ENCODE measurements at regions not wholly inside any gene's neighbourhood (a gene's known extent, or its start where the extent isn't known, plus 50 kb on each side); places are given as distances from the start of the nearest gene placed in this dataset.
"Not testable (repeated sequence)": the region's sequence is repeated elsewhere in the genome, so short reads cannot be mapped to it uniquely, and the experiment has no call there.

GRCh38 chr4:36601864-36602495, 320.6 kb downstream of the DTHD1 start:
- no peaks in the 10 kb centered on the region for H3K27me3 ChIP-seq (ENCODE audit: control insufficient read depth in 2 of 2, insufficient read depth in 1 of 2, low read length in 1 of 2)
- H3K36me3 ChIP-seq (ENCODE audit: control insufficient read depth in 2 of 2, insufficient read depth in 2 of 2, low read length in 1 of 2), result no peaks in the 10 kb centered on the region
- DNase-seq (ENCODE audit: low read depth in 6 of 9, low spot score in 9 of 9), result no peak
- H3K9me3 ChIP-seq (ENCODE audit: control insufficient read depth in 2 of 2, insufficient read depth in 1 of 2, low read length in 1 of 2), result no peaks in the 10 kb centered on the region
- H3K4me3 ChIP-seq (ENCODE audit: low read length in 2 of 2), result no peak overlapping the region
- WGBS, result 87% methylated on average over 3 of the region's 3 CpGs
- H3K4me1 ChIP-seq (ENCODE audit: control insufficient read depth in 2 of 2, insufficient read depth in 2 of 2, low read length in 2 of 2), result no peaks in the 10 kb centered on the region
- H3K27ac ChIP-seq (ENCODE audit: low read depth in 1 of 2, low read length in 1 of 2), result no peak overlapping the region

DNA sequence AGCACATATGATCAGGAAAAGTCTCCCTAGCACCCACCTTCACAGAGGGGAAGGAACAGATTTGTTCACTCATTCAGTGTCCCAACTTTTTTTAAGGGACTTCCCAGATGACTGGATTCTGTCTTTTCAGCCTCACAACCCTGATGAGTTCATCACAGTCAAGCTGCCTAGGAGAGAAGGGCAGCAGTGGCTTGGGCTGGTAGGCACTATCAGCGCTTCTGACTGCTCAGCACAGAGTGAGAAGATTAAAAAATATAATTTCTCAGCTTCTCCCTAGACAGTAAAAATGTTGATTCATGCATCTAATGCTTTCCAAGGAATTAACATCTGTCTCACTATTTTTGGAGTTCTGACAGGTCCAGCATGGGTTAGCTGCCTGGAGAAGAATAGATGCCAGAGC, 328.2 kb downstream of the DTHD1 start:
- Histone ChIP-seq H3K4me1 (ENCODE audit: control insufficient read depth in 2 of 2, insufficient read depth in 2 of 2, low read length in 2 of 2) (no peaks in the 10 kb centered on the region), H3K9me3 (ENCODE audit: control insufficient read depth in 2 of 2, insufficient read depth in 1 of 2, low read length in 1 of 2) (no peaks in the 10 kb centered on the region), H3K27ac (ENCODE audit: low read depth in 1 of 2, low read length in 1 of 2) (no peak overlapping the region), H3K4me3 (ENCODE audit: low read length in 2 of 2) (no peak overlapping the region), H3K27me3 (ENCODE audit: control insufficient read depth in 2 of 2, insufficient read depth in 1 of 2, low read length in 1 of 2) (no peaks in the 10 kb centered on the region), H3K36me3 (ENCODE audit: control insufficient read depth in 2 of 2, insufficient read depth in 2 of 2, low read length in 1 of 2) (no peaks in the 10 kb centered on the region)
- WGBS, result 86% methylated on average over 1 of the region's 1 CpG
- DNase-seq (ENCODE audit: low read depth in 6 of 9, low spot score in 9 of 9), result no peak

DNA sequence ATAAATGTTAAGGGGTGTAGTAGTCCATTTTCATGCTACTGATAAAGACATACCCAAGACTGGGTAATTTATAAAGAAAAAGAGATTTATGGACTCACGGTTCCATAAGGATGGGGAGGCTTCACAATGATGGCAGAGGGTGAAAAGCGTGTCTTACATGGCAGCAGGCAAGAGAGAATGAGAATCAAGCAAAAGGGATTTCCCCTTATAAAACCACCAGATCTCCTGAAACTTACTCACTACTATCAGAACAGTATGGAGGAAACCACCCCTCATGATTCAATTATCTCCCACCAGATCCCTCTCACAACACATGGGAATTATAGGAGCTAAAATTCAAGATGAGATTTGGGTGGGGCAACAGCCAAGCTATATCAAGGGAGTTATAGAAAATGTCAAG, 329.2 kb downstream of the DTHD1 start:
- H3K4me1 ChIP-seq (ENCODE audit: control insufficient read depth in 2 of 2, insufficient read depth in 2 of 2, low read length in 2 of 2), result no peaks in the 10 kb centered on the region

GRCh38 chr4:36613142-36613541, 331.7 kb downstream of the DTHD1 start:
- not testable (repeated sequence) for H3K9me3 ChIP-seq (ENCODE audit: control insufficient read depth in 2 of 2, insufficient read depth in 1 of 2, low read length in 1 of 2); H3K4me1 ChIP-seq (ENCODE audit: control insufficient read depth in 2 of 2, insufficient read depth in 2 of 2, low read length in 2 of 2); H3K27ac ChIP-seq (ENCODE audit: low read depth in 1 of 2, low read length in 1 of 2); H3K4me3 ChIP-seq (ENCODE audit: low read length in 2 of 2); H3K27me3 ChIP-seq (ENCODE audit: control insufficient read depth in 2 of 2, insufficient read depth in 1 of 2, low read length in 1 of 2); DNase-seq (ENCODE audit: low read depth in 6 of 9, low spot score in 9 of 9); H3K36me3 ChIP-seq (ENCODE audit: control insufficient read depth in 2 of 2, insufficient read depth in 2 of 2, low read length in 1 of 2)
- WGBS, result 97% methylated on average over 2 of the region's 2 CpGs

More for the DNA sequence above, 329.2 kb downstream of the DTHD1 start:
- H3K27me3 ChIP-seq (ENCODE audit: control insufficient read depth in 2 of 2, insufficient read depth in 1 of 2, low read length in 1 of 2), result no peaks in the 10 kb centered on the region
- H3K9me3 ChIP-seq (ENCODE audit: control insufficient read depth in 2 of 2, insufficient read depth in 1 of 2, low read length in 1 of 2), result no peaks in the 10 kb centered on the region
- H3K4me3 ChIP-seq (ENCODE audit: low read length in 2 of 2), result no peak overlapping the region
- H3K36me3 ChIP-seq (ENCODE audit: control insufficient read depth in 2 of 2, insufficient read depth in 2 of 2, low read length in 1 of 2), result no peaks in the 10 kb centered on the region
- no peak overlapping the region for H3K27ac ChIP-seq (ENCODE audit: low read depth in 1 of 2, low read length in 1 of 2)
- DNase-seq (ENCODE audit: low read depth in 6 of 9, low spot score in 9 of 9), result no peak
- WGBS, result 94% methylated on average over 2 of the region's 2 CpGs

- H3K4me3 ChIP-seq (ENCODE audit: low read length in 2 of 2), result no peak overlapping the region
- no peaks in the 10 kb centered on the region for H3K4me1 ChIP-seq (ENCODE audit: control insufficient read depth in 2 of 2, insufficient read depth in 2 of 2, low read length in 2 of 2)
- no peaks in the 10 kb centered on the region for H3K9me3 ChIP-seq (ENCODE audit: control insufficient read depth in 2 of 2, insufficient read depth in 1 of 2, low read length in 1 of 2)
- H3K36me3 ChIP-seq (ENCODE audit: control insufficient read depth in 2 of 2, insufficient read depth in 2 of 2, low read length in 1 of 2), result no peaks in the 10 kb centered on the region
- no peak for DNase-seq (ENCODE audit: low read depth in 6 of 9, low spot score in 9 of 9)
- H3K27ac ChIP-seq (ENCODE audit: low read depth in 1 of 2, low read length in 1 of 2), result no peak overlapping the region
- 87% methylated on average over 3 of the region's 3 CpGs for WGBS
- no peaks in the 10 kb centered on the region for H3K27me3 ChIP-seq (ENCODE audit: control insufficient read depth in 2 of 2, insufficient read depth in 1 of 2, low read length in 1 of 2)
These were observed 332.6 kb downstream of the DTHD1 start for GRCh38 chr4:36614011-36614410.

DNA sequence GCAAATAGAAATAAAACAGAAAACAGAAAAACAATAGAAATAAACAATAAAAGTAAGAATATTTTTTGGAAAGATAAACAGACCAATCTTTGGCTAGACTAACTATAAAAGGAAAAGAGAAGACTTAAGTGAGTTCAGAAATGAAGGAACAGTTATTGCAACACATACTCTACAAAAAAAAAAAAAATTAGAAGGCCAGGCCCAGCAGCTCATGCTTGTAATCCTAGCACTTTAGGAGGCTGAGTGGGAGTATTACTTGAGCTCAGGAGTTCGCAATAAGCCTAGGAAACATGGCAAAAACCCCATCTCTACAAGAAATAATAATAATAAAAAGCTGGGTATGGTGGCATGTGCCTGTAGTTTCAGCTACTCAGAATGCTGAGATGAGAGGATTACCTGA, 336.7 kb downstream of the DTHD1 start:
- Histone ChIP-seq H3K27ac (ENCODE audit: low read depth in 1 of 2, low read length in 1 of 2) (no peak overlapping the region), H3K4me3 (ENCODE audit: low read length in 2 of 2) (no peak overlapping the region), H3K4me1 (ENCODE audit: control insufficient read depth in 2 of 2, insufficient read depth in 2 of 2, low read length in 2 of 2) (no peaks in the 10 kb centered on the region), H3K27me3 (ENCODE audit: control insufficient read depth in 2 of 2, insufficient read depth in 1 of 2, low read length in 1 of 2) (no peaks in the 10 kb centered on the region), H3K9me3 (ENCODE audit: control insufficient read depth in 2 of 2, insufficient read depth in 1 of 2, low read length in 1 of 2) (no peaks in the 10 kb centered on the region), H3K36me3 (ENCODE audit: control insufficient read depth in 2 of 2, insufficient read depth in 2 of 2, low read length in 1 of 2) (no peaks in the 10 kb centered on the region)
- DNase-seq (ENCODE audit: low read depth in 6 of 9, low spot score in 9 of 9), result no peak
- 82% methylated on average over 1 of the region's 1 CpG for WGBS

GRCh38 chr4:36624030-36624429, 342.6 kb downstream of the DTHD1 start:
- H3K36me3 ChIP-seq (ENCODE audit: control insufficient read depth in 2 of 2, insufficient read depth in 2 of 2, low read length in 1 of 2), result no peaks in the 10 kb centered on the region
- H3K9me3 ChIP-seq (ENCODE audit: control insufficient read depth in 2 of 2, insufficient read depth in 1 of 2, low read length in 1 of 2), result no peaks in the 10 kb centered on the region

GRCh38 chr4:36638273-36638811, 356.9 kb downstream of the DTHD1 start:
- no peak overlapping the region for H3K4me3 ChIP-seq (ENCODE audit: low read length in 2 of 2)
- DNase-seq (ENCODE audit: low read depth in 6 of 9, low spot score in 9 of 9), result no peak
- 48% methylated on average over 3 of the region's 3 CpGs for WGBS

More at GRCh38 chr4:36624030-36624429, 342.6 kb downstream of the DTHD1 start:
- Histone ChIP-seq H3K27ac (ENCODE audit: low read depth in 1 of 2, low read length in 1 of 2) (no peak overlapping the region), H3K4me1 (ENCODE audit: control insufficient read depth in 2 of 2, insufficient read depth in 2 of 2, low read length in 2 of 2) (no peaks in the 10 kb centered on the region), H3K27me3 (ENCODE audit: control insufficient read depth in 2 of 2, insufficient read depth in 1 of 2, low read length in 1 of 2) (no peaks in the 10 kb centered on the region), H3K4me3 (ENCODE audit: low read length in 2 of 2) (no peak overlapping the region)
- DNase-seq (ENCODE audit: low read depth in 6 of 9, low spot score in 9 of 9), result no peak

DNA sequence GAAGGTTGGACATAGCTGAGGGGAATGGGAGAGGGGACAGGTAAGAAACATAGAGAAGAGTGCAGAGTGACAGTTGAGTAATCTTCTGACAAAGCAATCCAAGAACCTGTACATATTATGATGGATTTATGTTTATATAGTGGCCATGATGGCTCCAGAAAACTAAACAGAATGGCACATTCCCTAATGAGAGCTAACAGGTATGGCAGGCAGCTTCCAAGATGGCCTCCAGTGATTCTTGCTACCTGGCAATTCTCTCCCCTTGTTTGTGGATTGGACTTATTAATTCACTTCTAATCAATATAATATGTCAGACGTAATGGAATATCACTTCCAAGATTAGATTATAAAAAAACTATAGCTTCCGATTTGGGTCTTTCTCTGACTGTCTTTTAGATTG, 359.5 kb downstream of the DTHD1 start:
- H3K27ac ChIP-seq (ENCODE audit: low read depth in 1 of 2, low read length in 1 of 2), result no peak overlapping the region
- 93% methylated on average over 2 of the region's 2 CpGs for WGBS
- H3K9me3 ChIP-seq (ENCODE audit: control insufficient read depth in 2 of 2, insufficient read depth in 1 of 2, low read length in 1 of 2), result no peaks in the 10 kb centered on the region
- H3K36me3 ChIP-seq (ENCODE audit: control insufficient read depth in 2 of 2, insufficient read depth in 2 of 2, low read length in 1 of 2), result no peaks in the 10 kb centered on the region
- no peaks in the 10 kb centered on the region for H3K27me3 ChIP-seq (ENCODE audit: control insufficient read depth in 2 of 2, insufficient read depth in 1 of 2, low read length in 1 of 2)
- H3K4me3 ChIP-seq (ENCODE audit: low read length in 2 of 2), result no peak overlapping the region
- no peaks in the 10 kb centered on the region for H3K4me1 ChIP-seq (ENCODE audit: control insufficient read depth in 2 of 2, insufficient read depth in 2 of 2, low read length in 2 of 2)
- no peak for DNase-seq (ENCODE audit: low read depth in 6 of 9, low spot score in 9 of 9)

More at GRCh38 chr4:36638273-36638811, 356.9 kb downstream of the DTHD1 start:
- Histone ChIP-seq H3K4me1 (ENCODE audit: control insufficient read depth in 2 of 2, insufficient read depth in 2 of 2, low read length in 2 of 2) (no peaks in the 10 kb centered on the region), H3K27ac (ENCODE audit: low read depth in 1 of 2, low read length in 1 of 2) (no peak overlapping the region), H3K36me3 (ENCODE audit: control insufficient read depth in 2 of 2, insufficient read depth in 2 of 2, low read length in 1 of 2) (no peaks in the 10 kb centered on the region), H3K9me3 (ENCODE audit: control insufficient read depth in 2 of 2, insufficient read depth in 1 of 2, low read length in 1 of 2) (no peaks in the 10 kb centered on the region), H3K27me3 (ENCODE audit: control insufficient read depth in 2 of 2, insufficient read depth in 1 of 2, low read length in 1 of 2) (no peaks in the 10 kb centered on the region)
